ENCODE measurements at regions not wholly inside any gene's neighbourhood (a gene's known extent, or its start where the extent isn't known, plus 50 kb on each side); places are given as distances from the start of the nearest gene placed in this dataset.

- TF ChIP-seq CTCF (IDR thresholded peaks at IDR 0.05): no peak
- no peak for TF ChIP-seq EP300 (IDR thresholded peaks at IDR 0.05)
Measured at GRCh38 chr4:14802596-14802995, 199.7 kb upstream of the CPEB2 start.
